GM12878 (cell line): ENCODE measurements at regions not wholly inside any gene's neighbourhood (a gene's known extent, or its start where the extent isn't known, plus 50 kb on each side); places are given as distances from the start of the nearest gene placed in this dataset.

Experiments used
- ATAC-seq: fragments of 200-7000 bp; cut with Tn5 transposase; 3 replicates; pipeline ENCODE4 v1.9.1; 2020; ENCODE audit warnings: mild to moderate bottlenecking, moderate library complexity
- BruUV-seq: library from RNA; stranded (reverse); fragments of 400-500 nt; replicated peaks from 2 replicates; lab custom pipeline; 2021; lab: Mats Ljungman, UMichigan
- CTCF ChIA-PET: fragments of 300-600 bp; sonication (Branson Sonifier 250); formaldehyde crosslinking; extraction: SDS; loops from one replicate; lab custom pipeline; 2021; ENCODE audit warnings: inconsistent platforms; lab: Yijun Ruan, JAX
- POLR2A ChIA-PET: fragments of 350-600 bp; formaldehyde crosslinking; extraction: SDS; loops from one replicate; lab custom pipeline; 2021; ENCODE audit warnings: inconsistent platforms; lab: Charles Lee
- RAD21 ChIA-PET: fragments of 300-600 bp; sonication (Branson Sonifier 250); formaldehyde crosslinking; loops from one replicate; lab custom pipeline; 2023; ENCODE audit warnings: antibody characterized with exemption; ENCODE audit not compliant: unreplicated experiment; lab: Charles Lee
- SMC1A ChIA-PET: fragments of 300-600 bp; sonication (Branson Sonifier 250); formaldehyde crosslinking; loops from one replicate; lab custom pipeline; 2023; ENCODE audit not compliant: unreplicated experiment, uncharacterized antibody; lab: Charles Lee
- DNase-seq: peaks from one replicate; pipeline ENCODE4 v3.0.0-alpha.2; 2011; ENCODE audit warnings: low read depth, low spot score
- FAIRE-seq: peaks from 3 replicates; lab custom pipeline; 2011; peaks lifted over from hg19 to GRCh38; lab: Jason Lieb, UNC
- H2AFZ ChIP-seq: 2 replicates; pipeline ENCODE4 v1.6.0; 2011; ENCODE audit warnings: low read depth, low read length, control low read depth; ENCODE audit not compliant: control insufficient read depth
- H3K27ac ChIP-seq: 2 replicates; pipeline ENCODE4 v1.5.1; 2011; ENCODE audit warnings: control low read depth; ENCODE audit not compliant: control insufficient read depth, insufficient read depth
- H3K27me3 ChIP-seq, 2 experiments: replicated peaks in 1 of 2; 2 replicates each; pipeline versions ENCODE4 v1.6.0 to v1.6.1; 2011; ENCODE audit warnings: low read length in 1 of 2; ENCODE audit not compliant: control insufficient read depth in 2 of 2, insufficient read depth in 2 of 2
- H3K36me3 ChIP-seq, 2 experiments: 2 replicates each; pipeline ENCODE4 v1.5.1; 2011; ENCODE audit warnings: low read length in 1 of 2; ENCODE audit not compliant: control insufficient read depth in 2 of 2, insufficient read depth in 2 of 2
- H3K4me1 ChIP-seq: 2 replicates; pipeline ENCODE4 v1.6.1; 2011; ENCODE audit warnings: mild to moderate bottlenecking, low read length, moderate library complexity, mixed read lengths; ENCODE audit not compliant: control insufficient read depth, insufficient read depth
- H3K4me2 ChIP-seq: 2 replicates; pipeline ENCODE4 v1.6.0; 2011; ENCODE audit warnings: control low read depth; ENCODE audit not compliant: control insufficient read depth, insufficient read depth
- H3K4me3 ChIP-seq: fragments of 200-600 bp; sonication (generic); 2 replicates; pipeline ENCODE4 v1.5.1; 2016
- H3K79me2 ChIP-seq: 2 replicates; pipeline ENCODE4 v1.6.0; 2011; ENCODE audit warnings: low read length; ENCODE audit not compliant: control insufficient read depth, insufficient read depth
- H3K9ac ChIP-seq: 2 replicates; pipeline ENCODE4 v1.8.0; 2011; ENCODE audit warnings: low read length, control low read depth, mixed read lengths; ENCODE audit not compliant: control insufficient read depth, insufficient read depth
- H3K9me3 ChIP-seq: replicated peaks from 3 replicates; pipeline ENCODE4 v1.5.1; 2011; ENCODE audit warnings: mild to moderate bottlenecking, low read length; ENCODE audit not compliant: control insufficient read depth, insufficient read depth
- H4K20me1 ChIP-seq: 2 replicates; pipeline ENCODE4 v1.6.0; 2011; ENCODE audit not compliant: control insufficient read depth, insufficient read depth
- CHD1 ChIP-seq: IDR thresholded peaks from 2 replicates; pipeline ENCODE4 v1.6.1; 2012; ENCODE audit warnings: low read depth, low read length, improper control_type of control experiment
- IKZF2 ChIP-seq, 2 experiments: fragments of 450-650 bp; IDR thresholded peaks; 2 replicates each; pipeline ENCODE4 v1.6.1; 2017; ENCODE audit warnings: mild to moderate bottlenecking in 2 of 2, moderate library complexity in 2 of 2
- MYB ChIP-seq: fragments of 150-350 bp; IDR thresholded peaks from 2 replicates; pipeline ENCODE4 v1.6.1; 2014; ENCODE audit warnings: mild to moderate bottlenecking, low read depth, low read length, borderline replicate concordance
- POLR2AphosphoS5 ChIP-seq: IDR thresholded peaks from 2 replicates; pipeline ENCODE4 v1.6.1; 2011; ENCODE audit warnings: mild to moderate bottlenecking, low read length, inconsistent platforms
- SREBF2 ChIP-seq: IDR thresholded peaks from 2 replicates; pipeline ENCODE4 v1.6.1; 2012; ENCODE audit warnings: mild to moderate bottlenecking, low read length
- SUPT20H ChIP-seq: IDR thresholded peaks from 2 replicates; pipeline ENCODE4 v1.6.1; 2011; ENCODE audit warnings: low read depth, mild to moderate bottlenecking, low read length, moderate library complexity, borderline replicate concordance; ENCODE audit not compliant: control insufficient read depth
- TAF1 ChIP-seq: IDR thresholded peaks from 2 replicates; pipeline ENCODE4 v1.6.1; 2011; ENCODE audit warnings: mild to moderate bottlenecking, low read depth, low read length, borderline replicate concordance
- TCF12 ChIP-seq: IDR thresholded peaks from 2 replicates; pipeline ENCODE4 v1.6.1; 2011; ENCODE audit warnings: low read depth, mild to moderate bottlenecking, low read length
- ZNF207 ChIP-seq: fragments of 450-650 bp; IDR thresholded peaks from 2 replicates; pipeline ENCODE4 v1.6.1; 2014; ENCODE audit warnings: antibody characterized with exemption, mild to moderate bottlenecking, borderline replicate concordance
- ZNF274 ChIP-seq: IDR thresholded peaks from one replicate; pipeline ENCODE4 v1.8.0; 2011; ENCODE audit not compliant: insufficient read length, insufficient read depth
- WGBS: methylation state at CpG from one replicate; pipeline ENCODE4 v1.1.6; 2016; ENCODE audit warnings: low lambda C conversion rate; ENCODE audit not compliant: insufficient replicate concordance, insufficient coverage; ENCODE audit errors: missing lambda C conversion rate; 5-methylcytosine and 5-hydroxymethylcytosine counted together
- in situ Hi-C: fragments of 300-500 bp; cut with MboI; formaldehyde crosslinking; loops from 9 replicates; pipeline ENCODE4 v1.14.3; 2018; ENCODE audit warnings: mixed read lengths
- intact Hi-C: fragments of 100-400 bp; cut with micrococcal nuclease; formaldehyde crosslinking; loops from one replicate; pipeline ENCODE4 v1.14.2; 2022; ENCODE audit not compliant: unreplicated experiment
- TF ChIP-seq, protein P1 (sequence below): IDR thresholded peaks from 2 replicates; pipeline ENCODE4 v1.6.1; 2012; ENCODE audit warnings: mild to moderate bottlenecking, low read depth, low read length
- TF ChIP-seq, protein P2 (sequence below): fragments of 450-650 bp; IDR thresholded peaks from 2 replicates; pipeline ENCODE4 v1.6.1; 2017; ENCODE audit warnings: mild to moderate bottlenecking

DNA sequence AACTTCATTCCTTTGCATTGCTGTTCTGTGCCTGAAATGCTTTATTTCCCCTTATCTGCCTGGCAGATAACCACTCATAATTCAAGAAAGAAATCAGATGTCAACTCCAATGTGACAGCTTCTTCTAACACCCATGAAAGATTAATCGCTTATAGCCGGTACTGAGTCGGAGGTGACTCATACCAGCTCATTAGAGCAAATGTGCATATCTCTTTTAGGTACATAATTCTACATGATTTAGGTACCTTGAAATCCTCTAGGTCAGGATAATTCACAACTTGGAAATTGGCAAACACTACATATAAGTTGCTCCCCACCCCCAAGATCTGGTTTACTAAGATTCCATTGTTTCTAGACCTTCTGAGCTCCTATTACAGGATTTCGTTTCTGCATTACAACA is 554.4 kb upstream of the SORCS1 start:
- ChIA-PET RAD21 (no interaction called here), CTCF (interaction anchor here (0.6 to 0.9 kb wide), 3 partner anchors 23 to 237 kb away, joined by 3 to 5 read pairs (median 3); no protein-coding TSS in a partner anchor)
- no peak overlapping the region for H3K4me2 ChIP-seq

More for the DNA sequence above, 554.4 kb upstream of the SORCS1 start:
- no peaks in the 10 kb centered on the region for H3K79me2 ChIP-seq
- H3K9me3 ChIP-seq, result no peaks in the 10 kb centered on the region
- WGBS, result 72% methylated on average over 4 of the region's 4 CpGs
- ChIA-PET POLR2A (no interaction called here), SMC1A (no interaction called here)
- intact Hi-C loops, result no loop called here
- no peak for FAIRE-seq
- H2AFZ ChIP-seq, result no peak overlapping the region
- no peaks in the 10 kb centered on the region for H4K20me1 ChIP-seq
- no peaks in the 10 kb centered on the region; a peak in 1 of 4 replicates for H3K27me3 ChIP-seq
- in situ Hi-C loops, result no loop called here
- no peaks in the 10 kb centered on the region for H3K36me3 ChIP-seq
- no peaks in the 10 kb centered on the region for H3K4me1 ChIP-seq
- H3K9ac ChIP-seq, result no peak overlapping the region
- no TSS peak for BruUV-seq
- no peak for ATAC-seq
- no peak for DNase-seq
- no peak for TF ChIP-seq IKZF2 (IDR thresholded peaks at IDR 0.05)
- TF ChIP-seq, protein P1, sequence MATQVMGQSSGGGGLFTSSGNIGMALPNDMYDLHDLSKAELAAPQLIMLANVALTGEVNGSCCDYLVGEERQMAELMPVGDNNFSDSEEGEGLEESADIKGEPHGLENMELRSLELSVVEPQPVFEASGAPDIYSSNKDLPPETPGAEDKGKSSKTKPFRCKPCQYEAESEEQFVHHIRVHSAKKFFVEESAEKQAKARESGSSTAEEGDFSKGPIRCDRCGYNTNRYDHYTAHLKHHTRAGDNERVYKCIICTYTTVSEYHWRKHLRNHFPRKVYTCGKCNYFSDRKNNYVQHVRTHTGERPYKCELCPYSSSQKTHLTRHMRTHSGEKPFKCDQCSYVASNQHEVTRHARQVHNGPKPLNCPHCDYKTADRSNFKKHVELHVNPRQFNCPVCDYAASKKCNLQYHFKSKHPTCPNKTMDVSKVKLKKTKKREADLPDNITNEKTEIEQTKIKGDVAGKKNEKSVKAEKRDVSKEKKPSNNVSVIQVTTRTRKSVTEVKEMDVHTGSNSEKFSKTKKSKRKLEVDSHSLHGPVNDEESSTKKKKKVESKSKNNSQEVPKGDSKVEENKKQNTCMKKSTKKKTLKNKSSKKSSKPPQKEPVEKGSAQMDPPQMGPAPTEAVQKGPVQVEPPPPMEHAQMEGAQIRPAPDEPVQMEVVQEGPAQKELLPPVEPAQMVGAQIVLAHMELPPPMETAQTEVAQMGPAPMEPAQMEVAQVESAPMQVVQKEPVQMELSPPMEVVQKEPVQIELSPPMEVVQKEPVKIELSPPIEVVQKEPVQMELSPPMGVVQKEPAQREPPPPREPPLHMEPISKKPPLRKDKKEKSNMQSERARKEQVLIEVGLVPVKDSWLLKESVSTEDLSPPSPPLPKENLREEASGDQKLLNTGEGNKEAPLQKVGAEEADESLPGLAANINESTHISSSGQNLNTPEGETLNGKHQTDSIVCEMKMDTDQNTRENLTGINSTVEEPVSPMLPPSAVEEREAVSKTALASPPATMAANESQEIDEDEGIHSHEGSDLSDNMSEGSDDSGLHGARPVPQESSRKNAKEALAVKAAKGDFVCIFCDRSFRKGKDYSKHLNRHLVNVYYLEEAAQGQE, result no peak
- TF ChIP-seq MYB, result no peak
- TF ChIP-seq ZNF207, result no peak
- no peak for TF ChIP-seq POLR2AphosphoS5
- TF ChIP-seq TAF1, result no peak
- no peak for TF ChIP-seq CHD1
- no peak for TF ChIP-seq ZNF274
- TF ChIP-seq SREBF2, result no peak
- TF ChIP-seq, protein P2, sequence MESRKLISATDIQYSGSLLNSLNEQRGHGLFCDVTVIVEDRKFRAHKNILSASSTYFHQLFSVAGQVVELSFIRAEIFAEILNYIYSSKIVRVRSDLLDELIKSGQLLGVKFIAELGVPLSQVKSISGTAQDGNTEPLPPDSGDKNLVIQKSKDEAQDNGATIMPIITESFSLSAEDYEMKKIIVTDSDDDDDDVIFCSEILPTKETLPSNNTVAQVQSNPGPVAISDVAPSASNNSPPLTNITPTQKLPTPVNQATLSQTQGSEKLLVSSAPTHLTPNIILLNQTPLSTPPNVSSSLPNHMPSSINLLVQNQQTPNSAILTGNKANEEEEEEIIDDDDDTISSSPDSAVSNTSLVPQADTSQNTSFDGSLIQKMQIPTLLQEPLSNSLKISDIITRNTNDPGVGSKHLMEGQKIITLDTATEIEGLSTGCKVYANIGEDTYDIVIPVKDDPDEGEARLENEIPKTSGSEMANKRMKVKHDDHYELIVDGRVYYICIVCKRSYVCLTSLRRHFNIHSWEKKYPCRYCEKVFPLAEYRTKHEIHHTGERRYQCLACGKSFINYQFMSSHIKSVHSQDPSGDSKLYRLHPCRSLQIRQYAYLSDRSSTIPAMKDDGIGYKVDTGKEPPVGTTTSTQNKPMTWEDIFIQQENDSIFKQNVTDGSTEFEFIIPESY, result no peak
- TF ChIP-seq TCF12, result no peak
- no peak for TF ChIP-seq SUPT20H
- no peak overlapping the region for H3K27ac ChIP-seq
- no peak overlapping the region for H3K4me3 ChIP-seq
